HG03045 (cell line): ENCODE measurements at regions not wholly inside any gene's neighbourhood (a gene's known extent, or its start where the extent isn't known, plus 50 kb on each side); places are given as distances from the start of the nearest gene placed in this dataset.
"Not testable (repeated sequence)": the region's sequence is repeated elsewhere in the genome, so short reads cannot be mapped to it uniquely, and the experiment has no call there.

ENCODE experiments used
- ATAC-seq: cut with Tn5 transposase; IDR thresholded peaks from one replicate; pipeline ENCODE4 v1.9.1; 2021; ENCODE audit warnings: mild to moderate bottlenecking, moderate library complexity; ENCODE audit not compliant: unreplicated experiment

DNA sequence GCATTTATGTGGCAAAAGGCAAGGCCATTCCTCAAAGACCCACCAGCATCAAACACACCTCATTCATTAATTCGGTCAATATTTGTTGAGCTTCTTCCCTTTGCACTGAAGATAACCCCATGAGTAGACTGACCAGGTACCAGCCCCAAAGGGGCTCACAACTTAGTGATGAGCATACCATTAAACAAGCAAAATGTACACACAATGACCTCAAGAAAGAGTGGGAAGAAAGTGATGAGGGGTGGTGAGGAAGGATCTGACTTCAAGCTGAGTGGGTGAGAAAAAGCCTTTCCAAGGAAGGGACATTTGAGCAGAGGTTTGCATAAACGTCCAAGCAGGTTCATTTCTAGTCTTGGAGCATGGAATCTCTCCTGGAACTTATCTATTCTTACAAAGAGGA, 562.5 kb downstream of the TOX3 start:
- ATAC-seq, result no peak

DNA sequence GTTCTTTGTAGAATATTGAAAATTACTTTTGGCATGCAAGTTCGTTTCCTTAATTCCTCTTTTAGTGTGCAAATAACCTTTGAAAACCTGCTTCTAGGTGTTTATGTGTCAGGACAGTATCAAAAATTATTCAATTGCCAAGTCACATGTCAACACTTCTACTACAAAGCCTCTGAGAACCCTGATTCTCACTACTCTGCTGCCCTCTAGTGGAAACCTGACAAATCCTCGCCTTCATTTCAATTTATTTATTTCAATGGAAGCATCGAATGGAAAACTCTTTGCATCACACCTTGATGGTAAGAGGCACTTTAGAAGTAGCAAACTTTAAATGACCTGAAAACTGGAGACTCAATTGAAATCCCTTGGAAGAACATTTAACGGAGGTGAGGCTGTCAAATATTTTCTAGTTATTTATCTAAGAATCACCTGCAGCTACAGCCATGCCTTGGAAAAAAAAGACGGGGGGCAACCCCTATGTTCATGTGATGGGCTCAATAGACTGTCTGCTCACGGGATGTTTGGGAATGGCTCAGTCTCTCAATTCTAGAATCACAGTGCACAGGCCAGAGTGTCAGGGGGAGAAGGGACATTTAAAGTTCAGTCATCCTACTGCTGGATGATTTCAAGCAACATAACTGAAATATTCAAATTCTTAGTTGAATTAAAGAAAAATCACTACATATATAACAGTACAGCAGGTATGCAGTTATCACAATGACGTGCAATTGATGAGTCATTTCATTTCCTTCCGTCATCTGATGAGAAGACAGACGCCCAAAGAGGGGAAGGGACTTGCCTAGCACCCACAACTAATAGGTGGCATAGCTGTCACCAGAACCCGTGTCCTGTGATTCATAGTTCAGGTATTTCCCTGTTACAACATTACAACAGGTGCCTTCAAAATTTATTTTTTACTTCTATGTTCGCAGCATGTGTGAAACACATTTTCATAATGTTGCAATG, 563.9 kb downstream of the TOX3 start:
- peak; percentile 59 for ATAC-seq

GRCh38 chr16:51981725-51982124, 565.2 kb downstream of the TOX3 start:
- ATAC-seq, result no peak

DNA sequence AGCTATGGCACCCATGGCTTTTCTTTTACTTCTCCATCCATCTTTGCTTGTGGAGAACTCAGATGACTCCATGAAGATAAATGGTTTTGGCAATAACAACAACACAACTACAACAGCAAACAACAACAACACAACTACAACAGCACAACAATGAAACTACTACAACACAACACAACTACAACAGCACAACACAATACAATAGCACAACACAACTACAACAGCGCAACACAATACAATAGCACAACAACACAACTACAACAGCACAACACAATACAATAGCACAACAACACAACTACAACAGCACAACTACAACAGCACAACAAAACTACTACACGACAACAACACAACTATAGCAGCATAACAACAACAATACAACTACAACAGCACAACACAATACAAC, 569.4 kb downstream of the TOX3 start:
- ATAC-seq, result not testable (repeated sequence)

DNA sequence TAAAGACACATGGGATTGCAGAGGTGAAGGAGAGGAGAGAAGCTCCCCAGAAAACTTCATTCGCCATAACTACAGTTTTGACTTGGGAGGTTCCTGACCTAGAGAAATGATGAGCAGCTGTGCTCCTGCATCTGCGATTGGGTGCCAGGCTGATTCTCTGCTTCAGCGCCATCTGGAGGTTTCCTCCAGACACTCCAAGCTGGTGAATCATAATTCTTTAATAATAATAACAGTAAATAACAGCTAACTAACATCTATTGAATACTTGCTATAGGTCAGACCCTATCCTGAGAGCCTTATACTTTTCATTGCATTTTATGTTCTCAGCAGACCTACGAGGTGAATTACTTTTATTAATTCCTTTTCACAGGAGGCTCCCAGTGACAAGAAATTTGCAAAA, 575.8 kb downstream of the TOX3 start:
- ATAC-seq, result no peak

DNA sequence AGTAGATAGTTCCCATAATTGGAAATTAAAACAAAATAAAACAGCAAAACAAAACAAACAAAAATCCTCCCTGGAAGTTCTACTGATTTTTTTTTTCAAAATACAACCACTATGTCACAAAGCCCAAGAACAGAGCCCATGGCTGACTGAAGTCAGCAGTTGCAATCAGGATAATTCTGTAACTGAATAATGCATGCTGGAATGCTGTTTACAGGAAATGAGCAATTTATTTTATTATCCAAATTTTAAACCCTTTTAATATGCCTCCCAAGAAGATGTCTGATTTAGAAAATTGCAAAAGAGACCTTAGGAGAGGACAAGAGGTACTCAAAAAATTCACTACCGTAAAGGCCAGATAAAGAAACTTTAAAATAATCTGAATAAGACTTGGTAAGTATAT, 578.2 kb downstream of the TOX3 start:
- no peak for ATAC-seq

- ATAC-seq, result no peak
These were observed 579.3 kb downstream of the TOX3 start for GRCh38 chr16:51967646-51968045.

DNA sequence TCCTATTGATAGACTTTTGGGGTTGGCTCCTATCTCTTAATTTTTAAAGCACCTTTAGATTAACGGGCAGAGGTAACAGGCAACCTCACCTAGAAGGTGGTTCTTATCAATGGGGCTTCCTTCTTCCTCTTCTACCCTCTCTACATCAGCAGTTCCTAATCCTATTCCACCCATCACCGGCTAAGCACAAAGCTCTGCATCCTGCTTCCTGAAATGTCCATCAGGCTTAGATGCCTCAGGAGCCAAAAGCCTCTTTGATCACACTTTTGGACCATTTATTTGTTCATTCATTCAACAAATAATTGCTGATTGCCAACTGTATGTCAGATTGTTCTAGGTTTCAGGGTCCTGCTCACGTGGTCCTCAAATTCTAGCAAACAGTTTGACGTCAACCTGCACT, 586.0 kb downstream of the TOX3 start:
- ATAC-seq, result no peak

DNA sequence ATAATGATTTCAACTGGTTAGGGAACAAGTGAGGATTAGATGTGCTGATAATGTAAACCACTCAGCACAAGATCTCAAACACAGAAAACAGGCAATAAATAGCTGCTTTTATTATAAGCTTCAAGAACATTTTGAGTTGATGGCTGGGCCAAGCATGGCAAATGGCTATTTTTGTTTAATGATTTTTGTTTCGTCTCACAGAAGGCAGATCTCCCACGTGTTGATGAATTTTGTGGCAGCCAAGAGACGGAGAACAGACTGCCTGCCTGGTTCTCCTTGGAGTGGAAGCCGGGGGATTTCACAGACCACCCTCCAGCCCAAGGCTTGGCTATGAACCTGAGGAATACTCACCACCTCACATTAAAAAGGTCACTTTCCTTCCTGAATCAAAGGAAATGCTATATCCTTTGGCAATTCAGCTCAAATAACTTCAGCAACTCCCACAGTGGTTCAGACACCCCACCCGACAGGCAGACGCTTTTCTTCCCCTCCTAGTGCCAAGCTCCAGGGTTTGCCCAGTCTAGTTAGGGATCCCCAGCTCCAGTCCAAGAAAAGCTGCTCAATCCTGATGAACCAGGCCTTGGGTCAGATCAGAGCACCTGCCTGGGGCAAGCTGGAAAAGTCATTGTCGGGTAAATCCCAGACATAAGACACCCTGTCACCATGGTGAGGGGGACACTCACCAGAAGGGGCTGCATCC, 593.5 kb downstream of the TOX3 start:
- ATAC-seq, result no peak

- no peak for ATAC-seq
These were observed 594.4 kb downstream of the TOX3 start for GRCh38 chr16:51952500-51952899.

DNA sequence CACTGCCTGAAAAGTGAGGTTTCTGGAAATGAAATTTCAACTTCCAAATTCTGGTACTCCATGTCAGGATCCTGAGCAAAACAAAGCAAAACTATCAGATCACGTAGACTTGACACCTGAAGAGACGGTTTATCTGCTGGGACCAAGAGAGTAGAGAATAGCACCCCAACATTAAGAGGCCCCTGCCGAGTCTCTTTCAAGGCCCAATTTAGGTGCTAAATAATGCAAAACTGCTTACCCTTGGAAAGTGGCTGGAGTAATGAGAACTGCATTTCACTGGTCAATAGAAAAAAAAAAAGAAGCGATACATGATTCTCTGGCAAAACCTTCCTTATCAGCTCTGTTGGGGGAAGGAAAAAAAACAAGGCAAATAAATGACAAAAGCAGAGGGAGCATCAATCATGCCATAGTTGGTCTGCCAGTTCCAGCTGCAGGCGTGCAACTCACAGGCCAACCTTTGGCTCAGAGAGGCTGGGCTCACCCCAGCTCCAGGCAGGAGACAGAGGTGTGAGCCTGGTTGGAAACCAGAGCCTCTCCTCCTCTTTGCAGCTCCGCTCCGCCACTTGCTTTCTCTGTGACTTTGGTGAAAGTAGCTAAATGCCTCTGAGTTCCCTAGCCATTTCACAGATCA, 595.2 kb downstream of the TOX3 start:
- ATAC-seq, result no peak

- no peak for ATAC-seq
These were observed 596.7 kb downstream of the TOX3 start for GRCh38 chr16:51950118-51950780.

DNA sequence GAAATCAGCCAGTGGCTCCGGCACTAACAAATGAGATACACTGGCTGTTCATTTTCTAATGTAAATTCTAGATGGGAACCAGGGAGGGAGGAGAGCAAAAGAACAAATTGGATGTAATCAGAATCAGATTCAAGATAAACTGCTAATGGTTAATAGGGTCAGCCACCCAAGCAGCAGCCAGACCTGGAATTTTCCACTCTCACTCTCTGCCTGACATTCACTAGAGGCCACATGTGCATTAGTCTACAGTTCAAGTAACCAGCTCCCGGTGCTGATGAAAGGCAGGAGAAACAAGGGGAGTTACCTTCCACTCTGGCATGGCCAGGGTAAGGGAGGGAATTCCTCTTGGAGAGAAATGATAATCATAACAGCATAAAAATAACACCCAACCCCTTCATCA, 597.7 kb downstream of the TOX3 start:
- no peak for ATAC-seq

DNA sequence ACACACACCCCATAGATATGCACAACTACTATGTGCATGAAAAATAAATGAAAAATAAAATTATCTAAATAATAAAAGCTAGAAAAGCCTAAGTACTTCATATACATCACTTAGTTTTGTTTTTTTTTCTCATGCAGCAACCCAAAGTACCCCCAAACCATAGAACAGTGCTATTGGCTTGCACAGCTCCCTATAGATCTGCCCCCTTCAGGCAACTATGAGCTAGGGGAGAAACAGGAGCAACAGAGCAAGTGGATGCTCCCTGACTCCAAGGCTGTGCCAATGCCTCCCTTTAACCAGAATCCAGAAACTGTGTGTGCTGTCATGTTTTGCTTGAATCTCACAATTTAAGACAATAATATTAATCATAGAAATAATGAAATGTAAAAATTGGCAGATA, 605.5 kb downstream of the TOX3 start:
- ATAC-seq, result no peak

DNA sequence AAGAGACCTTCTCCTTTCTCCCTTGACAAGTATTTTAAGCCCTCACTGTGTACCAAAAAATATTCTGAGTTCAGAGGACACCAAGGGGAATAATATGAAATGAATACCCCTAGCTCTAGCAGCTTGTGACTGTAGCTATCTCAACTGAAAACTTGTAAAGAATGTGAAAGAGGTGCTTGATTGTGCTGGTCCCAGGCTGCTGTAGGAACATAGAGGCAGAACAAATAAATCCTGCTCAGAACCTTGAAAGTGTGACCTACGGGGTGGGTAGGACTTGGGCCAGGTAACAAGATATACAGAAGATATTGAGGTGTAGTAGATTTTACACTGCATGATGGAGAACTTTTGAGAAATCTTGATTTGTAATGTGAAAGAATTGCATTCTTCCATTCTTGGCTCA, 606.8 kb downstream of the TOX3 start:
- no peak for ATAC-seq

DNA sequence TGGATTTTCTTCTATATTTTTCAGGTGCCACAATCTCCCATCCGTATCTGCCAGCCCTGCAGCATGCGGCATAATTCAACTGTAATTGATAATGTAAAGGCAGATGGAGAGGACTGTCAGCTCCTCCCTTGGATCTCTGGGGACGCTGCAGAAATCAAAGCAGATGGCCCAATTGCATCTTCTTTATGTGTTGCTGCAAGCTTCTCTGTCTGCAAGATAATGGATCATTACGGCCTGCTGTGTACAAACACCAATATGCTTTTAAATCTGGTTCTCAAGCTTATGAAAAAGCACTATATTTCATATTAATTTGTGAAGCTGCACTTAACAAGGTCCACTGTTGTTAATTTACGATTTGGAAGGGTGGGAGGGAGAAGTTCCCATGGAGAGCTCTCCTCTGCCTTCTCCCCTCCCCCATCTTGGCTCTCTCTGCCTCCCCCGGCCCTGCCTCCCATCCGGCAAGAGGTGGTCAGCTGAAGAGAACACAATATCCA, 607.5 kb downstream of the TOX3 start:
- ATAC-seq, result no peak

GRCh38 chr16:51938861-51939260, 608.1 kb downstream of the TOX3 start:
- no peak for ATAC-seq

GRCh38 chr16:51937771-51938170, 609.2 kb downstream of the TOX3 start:
- no peak for ATAC-seq

DNA sequence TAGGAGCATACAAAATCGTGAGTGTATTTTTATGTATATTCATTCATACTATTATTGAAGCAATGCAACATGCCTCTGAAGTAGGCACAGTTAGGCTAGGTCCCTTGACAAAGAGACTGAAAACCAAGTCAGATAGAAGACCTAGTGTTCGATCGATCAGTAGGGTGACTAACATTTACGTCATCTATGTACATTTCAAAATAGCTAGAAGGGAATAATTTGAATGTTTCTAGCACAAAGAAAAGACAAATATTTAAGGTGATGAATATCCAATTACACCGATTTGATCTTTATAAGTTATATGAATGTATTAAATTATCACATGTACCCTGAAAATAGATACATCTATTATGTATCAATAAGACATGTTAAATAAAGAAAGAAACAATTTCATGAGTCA, 610.1 kb downstream of the TOX3 start:
- no peak for ATAC-seq

DNA sequence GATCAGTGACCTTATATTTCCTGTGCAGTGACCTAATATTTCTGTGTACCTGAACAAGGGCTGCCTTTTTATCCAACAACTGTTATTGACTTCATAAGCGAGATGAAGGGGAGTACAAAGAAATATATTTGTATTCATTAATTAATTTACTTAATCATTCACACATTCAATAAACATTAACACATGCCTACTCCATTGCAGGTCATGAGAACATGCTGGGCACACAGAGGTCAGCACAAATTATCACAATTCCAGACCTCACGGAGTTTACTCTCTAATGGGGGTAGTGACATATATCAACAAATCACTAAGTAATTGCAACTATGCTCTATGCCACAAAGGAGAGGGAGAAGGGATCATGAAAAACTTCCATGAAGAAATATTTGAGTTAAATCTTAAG, 614.6 kb downstream of the TOX3 start:
- no peak for ATAC-seq

- ATAC-seq, result no peak
These were observed 615.3 kb downstream of the TOX3 start for GRCh38 chr16:51931653-51932052.
